ENCODE measurements at regions not wholly inside any gene's neighbourhood (a gene's known extent, or its start where the extent isn't known, plus 50 kb on each side); places are given as distances from the start of the nearest gene placed in this dataset.
A peak's percentile ranks its signal among the peaks of the same experiment; 100 is the strongest.

DNA sequence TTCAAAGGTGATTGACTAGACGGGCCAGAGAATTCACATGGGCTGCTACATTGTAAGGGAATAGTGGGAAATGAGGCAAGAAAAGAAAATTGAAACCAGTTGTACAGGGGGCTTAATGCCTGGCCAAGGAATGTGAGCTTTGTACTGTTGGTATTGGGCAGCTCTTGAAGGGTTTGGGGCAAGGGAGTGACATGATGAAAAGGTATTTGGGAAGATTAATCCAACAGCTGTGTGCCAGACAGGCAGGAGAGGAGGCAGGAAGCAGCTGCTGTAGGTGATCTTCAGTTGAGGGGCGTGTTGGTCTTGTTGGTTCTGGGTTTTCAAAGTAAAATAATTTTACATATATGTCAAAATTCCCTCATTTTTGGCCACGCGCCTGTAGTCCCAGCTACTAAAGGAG lies 384.5 kb upstream of the TENM3 start:
- Histone ChIP-seq H3K36me3 (no peaks in the 10 kb centered on the region), H3K27ac (no peak overlapping the region), H3K4me1 (peaks cover 0 to 13% (median 9%) of the 10 kb centered on the region in 12 donors), H3K4me3 (no peak overlapping the region), H3K27me3 (no peaks in the 10 kb centered on the region), H3K9me3 (no peaks in the 10 kb centered on the region)
- 75 to 84% (median 83%) methylated on average over 4 of the region's 4 CpGs for WGBS, 4 donors
- intact Hi-C loops (cut with DNase I) = no loop called here
- no peak for ATAC-seq
- TF ChIP-seq POLR2A (IDR thresholded peaks at IDR 0.05) = no peak
- no peak for DNase-seq

DNA sequence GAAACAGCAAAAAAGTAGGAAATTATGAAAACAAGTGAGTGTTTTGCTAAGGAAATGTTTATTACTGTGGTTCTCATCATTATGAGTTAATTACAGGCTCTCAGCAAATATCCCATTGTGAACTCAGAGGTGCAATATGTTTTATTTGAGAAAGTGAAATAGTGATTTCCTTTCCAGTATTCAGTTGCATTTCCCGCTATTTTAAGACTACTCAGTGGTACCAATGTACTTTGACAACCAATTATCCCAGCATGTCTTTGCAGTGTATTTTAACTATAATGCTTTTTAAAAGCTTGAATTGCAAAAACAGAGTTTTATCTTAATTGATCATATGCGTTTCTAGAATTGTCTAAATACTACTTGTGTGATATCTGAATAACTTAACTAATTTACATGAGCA lies 383.8 kb upstream of the TENM3 start:
- H3K4me3 ChIP-seq = no peak overlapping the region
- 61 to 78% (median 71%) methylated on average over 2 of the region's 2 CpGs for WGBS, 4 donors
- intact Hi-C loops (cut with DNase I) = no loop called here
- no peak for ATAC-seq
- H3K36me3 ChIP-seq = no peaks in the 10 kb centered on the region
- no peak for DNase-seq
- no peak for TF ChIP-seq POLR2A (IDR thresholded peaks at IDR 0.05)
- no peaks in the 10 kb centered on the region for H3K27me3 ChIP-seq
- H3K4me1 ChIP-seq = peaks cover 0 to 13% (median 9%) of the 10 kb centered on the region in 12 donors
- no peaks in the 10 kb centered on the region for H3K9me3 ChIP-seq
- no peak overlapping the region for H3K27ac ChIP-seq

DNA sequence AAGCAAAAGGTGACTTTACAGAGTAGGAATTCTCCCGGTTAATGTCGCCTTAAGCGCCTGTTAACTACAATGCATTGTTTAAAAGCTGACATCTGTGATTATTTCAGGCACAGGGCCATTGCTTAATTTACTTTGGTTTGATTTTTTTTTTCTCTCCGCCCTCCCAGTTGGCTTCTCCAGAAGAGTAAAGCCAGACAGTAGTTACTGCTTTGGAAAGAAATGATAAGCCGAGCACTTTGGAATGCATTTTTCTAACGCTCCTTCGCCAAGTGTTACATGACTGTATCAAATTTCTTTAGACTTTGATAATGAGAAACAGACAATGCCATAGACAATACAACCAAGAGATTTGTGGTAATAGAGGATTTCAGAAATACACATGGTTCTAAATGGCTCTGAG lies 383.0 kb upstream of the TENM3 start:
- H3K27me3 ChIP-seq = no peaks in the 10 kb centered on the region
- no peaks in the 10 kb centered on the region for H3K36me3 ChIP-seq
- TF ChIP-seq, protein P1, sequence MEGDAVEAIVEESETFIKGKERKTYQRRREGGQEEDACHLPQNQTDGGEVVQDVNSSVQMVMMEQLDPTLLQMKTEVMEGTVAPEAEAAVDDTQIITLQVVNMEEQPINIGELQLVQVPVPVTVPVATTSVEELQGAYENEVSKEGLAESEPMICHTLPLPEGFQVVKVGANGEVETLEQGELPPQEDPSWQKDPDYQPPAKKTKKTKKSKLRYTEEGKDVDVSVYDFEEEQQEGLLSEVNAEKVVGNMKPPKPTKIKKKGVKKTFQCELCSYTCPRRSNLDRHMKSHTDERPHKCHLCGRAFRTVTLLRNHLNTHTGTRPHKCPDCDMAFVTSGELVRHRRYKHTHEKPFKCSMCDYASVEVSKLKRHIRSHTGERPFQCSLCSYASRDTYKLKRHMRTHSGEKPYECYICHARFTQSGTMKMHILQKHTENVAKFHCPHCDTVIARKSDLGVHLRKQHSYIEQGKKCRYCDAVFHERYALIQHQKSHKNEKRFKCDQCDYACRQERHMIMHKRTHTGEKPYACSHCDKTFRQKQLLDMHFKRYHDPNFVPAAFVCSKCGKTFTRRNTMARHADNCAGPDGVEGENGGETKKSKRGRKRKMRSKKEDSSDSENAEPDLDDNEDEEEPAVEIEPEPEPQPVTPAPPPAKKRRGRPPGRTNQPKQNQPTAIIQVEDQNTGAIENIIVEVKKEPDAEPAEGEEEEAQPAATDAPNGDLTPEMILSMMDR (IDR thresholded peaks at IDR 0.05) = no peak
- TF ChIP-seq POLR2A (IDR thresholded peaks at IDR 0.05) = no peak
- DNase-seq = no peak
- no peaks in the 10 kb centered on the region for H3K9me3 ChIP-seq
- H3K4me1 ChIP-seq = peaks cover 0 to 13% (median 9%) of the 10 kb centered on the region in 12 donors
- ATAC-seq = peak; percentile 32 to 91 (median 60)
- intact Hi-C loops (cut with DNase I) = no loop called here
- WGBS, 4 donors = 13 to 26% (median 20%) methylated on average over 7 of the region's 7 CpGs
- H3K27ac ChIP-seq = peak overlapping the region in 1 of 12 donors; percentile 8
- H3K4me3 ChIP-seq = no peak overlapping the region

DNA sequence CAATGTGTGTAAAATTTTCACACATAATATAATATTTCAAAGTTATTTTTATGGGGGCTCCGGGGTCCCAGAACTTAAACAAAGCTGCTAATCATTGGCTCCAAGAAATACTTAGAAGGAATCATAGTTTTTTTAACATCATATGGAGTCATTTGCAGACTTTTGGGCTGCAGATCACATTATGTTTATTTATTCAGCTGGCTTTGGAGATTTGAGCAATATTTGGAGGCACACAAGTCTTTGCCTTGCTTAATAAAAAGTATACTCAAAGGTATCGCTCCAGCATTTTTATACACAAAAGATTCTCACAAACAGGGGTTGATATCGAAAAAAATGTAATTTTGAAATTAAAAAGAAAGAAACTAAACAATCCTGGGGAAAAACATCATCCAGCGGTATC lies 382.5 kb upstream of the TENM3 start:
- Histone ChIP-seq H3K36me3 (no peaks in the 10 kb centered on the region), H3K27ac (peak overlapping the region in 1 of 12 donors; percentile 8), H3K4me3 (no peak overlapping the region), H3K4me1 (peaks cover 0 to 13% (median 9%) of the 10 kb centered on the region in 12 donors), H3K9me3 (no peaks in the 10 kb centered on the region), H3K27me3 (no peaks in the 10 kb centered on the region)
- ATAC-seq (peak in 1 of 4 donors; percentile 75), DNase-seq (no peak)
- no peak for TF ChIP-seq POLR2A (IDR thresholded peaks at IDR 0.05)
- TF ChIP-seq, protein P1 (IDR thresholded peaks at IDR 0.05) = no peak
- intact Hi-C loops (cut with DNase I) = no loop called here
- WGBS, 4 donors = 58 to 68% (median 61%) methylated on average over 4 of the region's 4 CpGs

DNA sequence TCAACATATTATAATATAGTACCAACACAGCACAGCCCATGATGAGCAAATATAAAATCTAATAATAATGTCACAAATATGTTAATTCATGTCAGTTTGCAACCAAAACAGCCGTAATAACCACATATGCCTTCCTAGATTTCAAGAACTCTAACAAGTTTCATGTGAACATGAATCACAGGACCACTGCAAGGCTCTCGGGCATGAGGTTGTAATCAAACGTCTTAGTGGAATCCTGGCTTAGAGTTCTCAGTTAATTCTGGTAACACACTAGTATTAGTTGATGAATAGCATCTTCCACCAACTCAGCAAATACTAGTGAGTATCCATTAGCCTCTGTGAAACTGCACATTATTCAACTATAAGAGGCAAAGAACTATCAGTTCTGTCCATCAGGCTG lies 379.3 kb upstream of the TENM3 start:
- TF ChIP-seq POLR2A (IDR thresholded peaks at IDR 0.05) = no peak
- TF ChIP-seq, protein P1 (IDR thresholded peaks at IDR 0.05) = no peak
- Histone ChIP-seq H3K9me3 (no peaks in the 10 kb centered on the region), H3K4me3 (no peak overlapping the region), H3K4me1 (peaks cover 0 to 13% (median 9%) of the 10 kb centered on the region in 12 donors), H3K27ac (no peak overlapping the region), H3K36me3 (no peaks in the 10 kb centered on the region), H3K27me3 (no peaks in the 10 kb centered on the region)
- 72 to 91% (median 78%) methylated on average over 3 of the region's 3 CpGs for WGBS, 4 donors
- intact Hi-C loops (cut with DNase I) = no loop called here
- DNase-seq (no peak), ATAC-seq (no peak)

Measured in heart left ventricle (tissue), 16 donors.